ENCODE measurements at regions not wholly inside any gene's neighbourhood (a gene's known extent, or its start where the extent isn't known, plus 50 kb on each side); places are given as distances from the start of the nearest gene placed in this dataset.

DNA sequence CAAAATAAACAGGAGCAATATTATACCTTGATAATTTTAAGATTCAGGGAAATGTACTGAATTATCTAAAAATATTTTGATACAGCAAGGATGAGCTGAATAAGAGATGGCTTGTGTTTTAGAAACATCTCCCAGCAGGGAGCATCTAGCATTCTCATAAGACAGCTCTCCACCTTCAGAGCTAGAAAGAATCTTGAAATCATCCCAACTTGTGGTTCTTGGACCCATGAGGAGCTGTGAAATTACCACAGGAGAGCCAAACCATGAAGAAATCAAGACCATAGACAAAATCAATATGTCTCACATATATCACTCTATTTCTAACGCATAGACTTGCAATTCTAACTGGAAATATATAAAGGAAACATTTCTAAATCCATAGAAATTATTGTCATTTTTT lies 210.6 kb upstream of the DKK2 start:
- Histone ChIP-seq H4K20me1 (ENCODE audit: insufficient read depth) (no peaks in the 10 kb centered on the region), H3K4me3 (replicated peaks in 1 of 2; ENCODE audit: low read depth in 1 of 2, low read length in 2 of 2) (no peak overlapping the region), H3K27ac (ENCODE audit: low read depth, low read length) (no peak overlapping the region), H2AFZ (ENCODE audit: low read depth, low read length, poor library complexity, severe bottlenecking) (no peak overlapping the region), H3K9ac (ENCODE audit: low read length) (no peak overlapping the region), H3K27me3 (ENCODE audit: insufficient read depth, low read length) (no peaks in the 10 kb centered on the region), H3K4me2 (ENCODE audit: low read length) (no peak overlapping the region), H3K79me2 (ENCODE audit: insufficient read depth, low read length) (no peaks in the 10 kb centered on the region), H3K9me2 (ENCODE audit: insufficient read depth) (no peaks in the 10 kb centered on the region), H3K36me3 (ENCODE audit: control insufficient read depth in 1 of 2, insufficient read depth in 2 of 2, low read length in 2 of 2) (no peaks in the 10 kb centered on the region), H3K4me1 (ENCODE audit: control insufficient read depth in 1 of 2, insufficient read depth in 2 of 2, low read length in 2 of 2) (no peaks in the 10 kb centered on the region), H3K9me3 (ENCODE audit: control insufficient read depth in 1 of 2, insufficient read depth in 1 of 2, low read depth in 1 of 2, low read length in 2 of 2) (no peaks in the 10 kb centered on the region)
- RAD21 ChIA-PET (ENCODE audit: low non-redundant PET in 1 of 2, low total read pairs in 2 of 2, uncharacterized antibody in 2 of 2, unreplicated experiment in 2 of 2): no interaction called here
- CTCF ChIA-PET: no interaction called here
- no peak for DNase-seq (ENCODE audit: low read depth, low spot score)
- POLR2A ChIA-PET: no interaction called here
- intact Hi-C loops (cut with micrococcal nuclease): no loop called here
- TF ChIP-seq, protein P1, sequence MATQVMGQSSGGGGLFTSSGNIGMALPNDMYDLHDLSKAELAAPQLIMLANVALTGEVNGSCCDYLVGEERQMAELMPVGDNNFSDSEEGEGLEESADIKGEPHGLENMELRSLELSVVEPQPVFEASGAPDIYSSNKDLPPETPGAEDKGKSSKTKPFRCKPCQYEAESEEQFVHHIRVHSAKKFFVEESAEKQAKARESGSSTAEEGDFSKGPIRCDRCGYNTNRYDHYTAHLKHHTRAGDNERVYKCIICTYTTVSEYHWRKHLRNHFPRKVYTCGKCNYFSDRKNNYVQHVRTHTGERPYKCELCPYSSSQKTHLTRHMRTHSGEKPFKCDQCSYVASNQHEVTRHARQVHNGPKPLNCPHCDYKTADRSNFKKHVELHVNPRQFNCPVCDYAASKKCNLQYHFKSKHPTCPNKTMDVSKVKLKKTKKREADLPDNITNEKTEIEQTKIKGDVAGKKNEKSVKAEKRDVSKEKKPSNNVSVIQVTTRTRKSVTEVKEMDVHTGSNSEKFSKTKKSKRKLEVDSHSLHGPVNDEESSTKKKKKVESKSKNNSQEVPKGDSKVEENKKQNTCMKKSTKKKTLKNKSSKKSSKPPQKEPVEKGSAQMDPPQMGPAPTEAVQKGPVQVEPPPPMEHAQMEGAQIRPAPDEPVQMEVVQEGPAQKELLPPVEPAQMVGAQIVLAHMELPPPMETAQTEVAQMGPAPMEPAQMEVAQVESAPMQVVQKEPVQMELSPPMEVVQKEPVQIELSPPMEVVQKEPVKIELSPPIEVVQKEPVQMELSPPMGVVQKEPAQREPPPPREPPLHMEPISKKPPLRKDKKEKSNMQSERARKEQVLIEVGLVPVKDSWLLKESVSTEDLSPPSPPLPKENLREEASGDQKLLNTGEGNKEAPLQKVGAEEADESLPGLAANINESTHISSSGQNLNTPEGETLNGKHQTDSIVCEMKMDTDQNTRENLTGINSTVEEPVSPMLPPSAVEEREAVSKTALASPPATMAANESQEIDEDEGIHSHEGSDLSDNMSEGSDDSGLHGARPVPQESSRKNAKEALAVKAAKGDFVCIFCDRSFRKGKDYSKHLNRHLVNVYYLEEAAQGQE (IDR thresholded peaks at IDR 0.05; ENCODE audit: low read depth): no peak
- TF ChIP-seq POLR2A (IDR thresholded peaks at IDR 0.05; ENCODE audit: borderline replicate concordance, extremely low read depth, insufficient read depth, insufficient read length) (no peak), EZH2phosphoT487 (IDR thresholded peaks at IDR 0.05; ENCODE audit: borderline replicate concordance) (no peak), RAD21 (IDR thresholded peaks at IDR 0.05; ENCODE audit: low read depth) (no peak), SRF (IDR thresholded peaks at IDR 0.05; ENCODE audit: low read depth) (no peak), ELF1 (IDR thresholded peaks at IDR 0.05; ENCODE audit: borderline replicate concordance, low read depth) (no peak), CTCF (IDR thresholded peaks at IDR 0.05 in 2 of 3, conservative IDR thresholded peaks at IDR 0.05 in 1 of 3; ENCODE audit: borderline replicate concordance in 1 of 3, insufficient read depth in 1 of 3, low read depth in 2 of 3, low read length in 2 of 3) (no peak)
- BruUV-seq (replicated peaks): no TSS peak
- ATAC-seq: no peak
